Activated CD4-positive, alpha-beta T cell treated with anti-CD3 and anti-CD28 coated beads, Interleukin-2, Interleukin-4, amounts not matched to agents 100 ng/mL and 50 ng/mL, durations not matched to agents 16 hours and 8 hours (primary cell): ENCODE measurements at regions not wholly inside any gene's neighbourhood (a gene's known extent, or its start where the extent isn't known, plus 50 kb on each side); places are given as distances from the start of the nearest gene placed in this dataset.

Source experiments
- DNase-seq: peaks from one replicate; pipeline ENCODE4 v3.0.0-alpha.2; 2020; ENCODE audit warnings: low spot score

DNA sequence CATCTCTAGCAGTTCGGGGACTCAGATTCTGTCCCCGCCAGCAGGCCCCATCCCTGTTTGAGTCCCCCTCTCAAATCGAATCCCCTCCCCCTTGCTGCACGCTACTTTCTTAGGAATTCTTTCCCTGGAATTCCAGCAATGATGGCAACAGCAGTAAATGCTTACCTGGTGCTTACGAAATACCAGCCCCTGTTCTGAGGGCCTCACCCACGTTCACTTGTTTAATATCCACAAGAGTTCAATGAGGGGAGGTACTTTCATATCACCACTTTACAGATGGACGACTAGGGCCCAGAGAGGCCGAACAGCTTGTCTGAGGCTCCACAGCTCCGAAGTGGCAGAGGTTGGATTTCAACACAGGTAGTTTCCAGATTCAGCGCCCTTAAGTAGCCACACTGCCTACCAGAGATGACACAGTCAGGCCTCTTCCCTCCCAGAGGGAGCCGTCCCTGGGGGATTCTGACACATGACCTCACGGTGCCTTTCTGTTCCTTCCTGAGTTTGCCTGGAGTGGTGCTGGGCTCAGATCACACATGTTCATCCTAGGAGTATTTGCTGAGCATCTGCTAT is 120.7 kb upstream of the GSE1 start:
- DNase-seq = no peak

DNA sequence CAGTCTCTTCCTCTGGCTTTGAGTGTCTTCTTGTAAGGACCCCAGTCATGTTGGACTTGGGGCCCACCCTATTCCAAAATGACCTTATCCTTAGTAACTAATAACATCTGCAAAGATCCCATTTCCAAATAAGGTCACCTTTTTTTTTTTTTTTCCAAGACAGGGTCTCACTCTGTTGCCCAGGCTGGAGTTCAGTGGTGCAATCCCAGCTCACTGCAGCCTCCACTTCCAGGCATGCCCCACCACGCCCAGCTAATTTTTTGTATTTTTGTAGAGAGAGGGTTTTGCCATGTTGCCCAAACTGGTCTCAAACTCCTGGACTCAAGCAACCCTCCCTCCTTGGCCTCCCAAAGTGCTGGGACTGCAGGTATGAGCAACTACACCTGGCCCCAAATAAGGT is 118.8 kb upstream of the GSE1 start:
- no peak for DNase-seq

DNA sequence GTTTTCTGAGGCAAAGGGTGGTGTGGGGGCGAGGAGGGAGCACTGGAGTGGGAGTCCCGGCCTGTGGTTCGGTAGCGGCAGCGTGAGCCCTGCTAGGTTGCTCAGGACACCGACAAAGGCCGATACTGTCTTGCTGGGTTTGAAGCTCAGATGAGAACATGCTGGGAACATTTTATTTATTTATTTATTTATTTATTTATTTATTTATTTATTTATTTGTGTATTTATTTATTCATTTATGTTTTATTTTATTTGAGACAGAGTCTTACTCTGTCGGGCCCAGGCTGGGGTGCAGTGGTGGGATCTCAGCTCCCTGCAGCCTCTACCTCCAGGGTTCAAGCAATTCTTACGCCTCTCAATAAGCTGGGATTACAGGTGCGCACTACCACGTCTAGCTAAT is 117.9 kb upstream of the GSE1 start:
- no peak for DNase-seq

DNA sequence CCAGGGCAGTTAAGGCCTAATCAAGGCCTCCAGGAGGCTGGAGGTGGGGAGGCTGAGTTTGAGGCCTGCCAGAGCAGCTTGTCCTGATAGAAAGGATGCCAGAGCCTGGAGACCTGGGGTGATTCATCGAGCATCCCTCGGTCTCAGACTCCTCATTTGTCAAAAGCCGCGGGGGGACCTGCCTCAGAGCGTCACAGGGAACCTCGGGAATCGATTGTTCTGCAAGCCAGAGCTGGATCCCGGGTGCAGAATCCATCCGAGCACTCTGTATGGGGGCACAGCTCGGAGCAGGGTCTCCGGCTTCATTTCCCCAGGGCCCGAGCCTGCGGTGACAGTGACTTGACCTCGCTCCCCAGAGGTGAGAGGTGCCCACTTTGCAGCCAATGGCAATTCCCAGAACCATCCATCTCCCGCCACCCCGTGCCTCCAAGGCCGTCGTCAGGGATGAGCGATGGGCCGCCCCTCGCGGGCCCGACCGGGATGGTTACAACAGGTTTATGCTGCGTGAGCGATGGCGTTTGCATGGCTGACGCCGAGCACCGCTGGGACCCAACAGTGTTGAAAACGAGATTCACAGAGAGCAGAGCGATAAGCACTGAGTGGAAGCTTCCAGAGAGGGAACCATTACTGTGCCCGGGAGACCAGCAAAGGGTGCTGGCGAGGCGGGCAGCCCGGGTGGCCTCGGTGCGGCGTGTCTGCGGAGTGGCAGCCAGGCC is 117.1 kb upstream of the GSE1 start:
- DNase-seq = no peak

DNA sequence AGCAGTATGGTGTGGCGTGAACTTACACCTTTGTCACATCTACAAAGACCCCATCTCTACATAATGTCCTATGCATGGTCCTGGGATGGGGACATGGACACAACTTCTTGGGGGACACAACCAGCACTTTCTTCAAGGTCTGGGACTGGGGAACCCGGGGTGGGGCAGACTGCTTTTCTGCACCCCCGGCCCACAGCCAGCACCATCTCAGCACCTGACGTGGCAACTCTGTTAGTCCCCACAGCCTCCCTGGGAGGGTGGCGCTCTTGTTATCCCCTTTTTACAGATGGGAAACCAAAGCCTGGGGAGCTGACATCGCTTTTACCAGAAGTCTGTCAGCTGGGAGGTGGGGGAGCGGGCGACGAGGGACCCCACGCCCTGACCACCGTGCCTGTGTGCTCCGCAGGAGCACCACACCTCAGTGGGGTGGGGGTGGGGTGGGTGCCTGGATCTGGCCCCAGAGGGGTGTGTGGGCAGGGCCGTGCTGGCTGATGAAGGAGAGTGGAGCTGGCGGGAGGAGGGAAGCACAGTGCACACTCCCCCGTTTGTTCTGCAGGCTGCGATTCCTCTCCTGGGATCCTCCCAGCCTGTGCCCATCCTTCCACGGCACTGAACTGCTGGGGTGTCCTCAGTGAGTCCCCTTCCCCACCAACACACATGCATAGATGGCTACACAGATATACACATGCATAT is 115.4 kb upstream of the GSE1 start:
- DNase-seq = no peak

DNA sequence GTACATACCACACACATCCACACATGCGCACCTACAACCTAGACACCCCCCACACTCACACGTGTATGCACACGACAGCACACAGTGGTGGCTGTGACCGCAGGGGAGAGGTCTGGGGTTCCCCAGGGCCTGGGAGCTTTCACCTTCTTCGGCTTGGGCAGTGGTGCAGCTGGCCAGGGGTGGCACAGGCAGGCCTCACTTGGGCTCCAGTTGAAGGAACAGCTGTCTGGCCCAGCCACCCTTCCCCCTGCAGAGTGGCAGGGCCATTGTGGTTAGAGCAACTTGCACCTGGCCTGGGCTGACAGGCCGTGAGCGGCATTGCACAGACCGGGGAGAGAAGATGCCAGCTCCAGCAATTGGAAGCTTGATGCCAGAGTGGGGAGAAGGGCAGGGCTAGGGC is 114.5 kb upstream of the GSE1 start:
- DNase-seq = no peak

DNA sequence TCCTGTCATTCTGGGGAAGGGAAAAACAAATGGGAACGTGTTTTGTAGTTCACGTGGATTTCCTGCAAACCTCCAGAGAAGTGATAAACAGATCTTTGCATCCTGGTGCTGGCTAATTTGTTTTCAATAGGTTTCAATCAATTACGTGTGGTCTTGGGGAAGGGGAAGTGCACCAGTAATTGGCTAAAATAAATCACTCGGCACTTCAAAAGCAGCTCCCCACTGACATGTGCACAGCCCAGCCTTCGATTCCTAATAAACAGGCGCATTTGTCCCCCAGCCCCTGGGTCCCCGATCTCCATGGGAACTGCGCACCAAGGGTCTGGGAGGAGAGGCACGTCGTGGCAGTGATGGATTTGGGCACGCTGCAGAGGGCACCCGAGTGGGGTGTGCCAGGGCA is 112.9 kb upstream of the GSE1 start:
- no peak for DNase-seq

DNA sequence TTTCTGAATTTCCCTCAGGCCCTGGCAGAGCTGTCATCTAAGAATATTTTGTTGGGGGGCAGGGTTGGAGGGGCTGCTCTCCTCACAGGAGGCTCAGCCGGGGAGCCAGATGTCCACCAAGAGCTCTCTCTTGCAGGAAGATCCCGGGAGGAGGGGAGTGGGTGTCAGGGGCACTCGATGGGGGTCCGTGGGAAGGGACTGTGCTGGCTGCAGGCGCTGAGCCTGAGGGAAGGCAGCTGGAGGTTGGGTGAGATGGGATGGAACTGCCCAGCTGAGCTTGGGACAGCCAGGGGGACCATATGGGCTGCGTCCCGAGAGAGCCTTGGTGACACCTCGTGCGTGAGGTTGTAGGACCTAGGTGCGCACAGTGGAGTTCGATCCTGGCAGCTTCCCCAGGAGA is 111.2 kb upstream of the GSE1 start:
- no peak for DNase-seq

DNA sequence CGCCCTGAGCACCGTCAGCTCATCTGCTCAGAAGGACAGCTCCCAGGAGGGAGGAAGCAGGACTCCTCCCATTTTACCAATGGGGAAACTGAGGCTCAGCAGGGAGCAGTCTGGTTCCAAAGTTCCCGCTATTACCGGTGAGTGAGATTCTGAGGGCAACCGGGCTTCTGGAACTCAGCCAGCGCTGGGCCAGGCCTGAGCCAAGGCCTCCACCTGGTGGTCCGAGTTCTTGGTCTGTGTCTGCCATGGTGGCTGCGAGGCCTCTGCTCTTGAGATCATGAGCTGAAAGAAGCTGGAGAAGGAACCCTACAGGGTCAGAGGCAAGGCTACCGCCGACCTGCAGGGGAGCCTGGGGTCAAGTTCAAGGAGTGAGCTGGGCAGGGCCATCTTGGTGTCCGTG is 110.8 kb upstream of the GSE1 start:
- DNase-seq = no peak

DNA sequence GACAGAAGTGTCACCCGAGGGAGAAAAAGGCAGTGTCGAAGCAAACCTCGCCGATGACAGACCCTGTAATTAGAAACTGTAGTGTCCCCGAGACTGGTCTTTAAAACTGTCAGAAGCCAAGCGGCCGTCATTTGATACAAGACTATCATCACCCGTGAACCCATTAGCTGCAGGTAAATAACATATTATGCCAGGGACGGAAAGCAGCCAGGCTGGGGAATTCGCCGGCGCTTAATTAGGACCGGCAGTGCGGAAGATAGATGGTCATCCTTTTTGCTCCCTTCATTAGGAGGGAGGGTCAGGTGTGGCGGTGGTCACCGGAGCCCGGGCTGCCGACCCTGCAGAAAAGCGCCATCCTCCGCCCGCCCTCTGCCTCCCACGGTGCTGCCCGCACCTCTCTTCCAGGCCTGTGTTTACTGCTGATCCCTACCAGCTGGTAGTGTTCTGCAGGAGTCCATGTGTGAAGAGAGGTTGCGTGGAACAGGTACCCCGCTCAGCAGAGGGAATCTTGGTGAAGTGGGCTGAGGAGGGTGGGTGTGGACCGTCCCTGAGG is 109.4 kb upstream of the GSE1 start:
- DNase-seq = no peak

DNA sequence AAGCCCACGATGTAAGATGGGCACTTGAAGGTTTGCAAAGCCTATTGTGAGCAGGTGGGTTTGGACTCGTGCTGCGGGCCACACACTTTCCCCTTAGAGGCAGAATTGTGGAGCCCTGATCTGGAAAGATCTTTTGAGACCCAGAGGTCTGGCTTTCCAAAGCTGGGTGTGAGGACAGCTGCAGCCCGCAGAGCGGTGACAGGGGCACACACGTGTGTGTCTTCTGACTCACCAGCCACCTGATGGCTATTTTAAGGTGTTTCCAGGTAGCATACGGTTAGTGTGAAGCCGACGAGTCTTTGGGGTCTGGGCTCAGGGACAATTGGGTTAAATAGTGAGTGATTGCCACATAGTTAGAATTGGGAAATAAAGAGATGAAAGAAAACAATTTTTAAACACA is 108.9 kb upstream of the GSE1 start:
- DNase-seq = no peak

DNA sequence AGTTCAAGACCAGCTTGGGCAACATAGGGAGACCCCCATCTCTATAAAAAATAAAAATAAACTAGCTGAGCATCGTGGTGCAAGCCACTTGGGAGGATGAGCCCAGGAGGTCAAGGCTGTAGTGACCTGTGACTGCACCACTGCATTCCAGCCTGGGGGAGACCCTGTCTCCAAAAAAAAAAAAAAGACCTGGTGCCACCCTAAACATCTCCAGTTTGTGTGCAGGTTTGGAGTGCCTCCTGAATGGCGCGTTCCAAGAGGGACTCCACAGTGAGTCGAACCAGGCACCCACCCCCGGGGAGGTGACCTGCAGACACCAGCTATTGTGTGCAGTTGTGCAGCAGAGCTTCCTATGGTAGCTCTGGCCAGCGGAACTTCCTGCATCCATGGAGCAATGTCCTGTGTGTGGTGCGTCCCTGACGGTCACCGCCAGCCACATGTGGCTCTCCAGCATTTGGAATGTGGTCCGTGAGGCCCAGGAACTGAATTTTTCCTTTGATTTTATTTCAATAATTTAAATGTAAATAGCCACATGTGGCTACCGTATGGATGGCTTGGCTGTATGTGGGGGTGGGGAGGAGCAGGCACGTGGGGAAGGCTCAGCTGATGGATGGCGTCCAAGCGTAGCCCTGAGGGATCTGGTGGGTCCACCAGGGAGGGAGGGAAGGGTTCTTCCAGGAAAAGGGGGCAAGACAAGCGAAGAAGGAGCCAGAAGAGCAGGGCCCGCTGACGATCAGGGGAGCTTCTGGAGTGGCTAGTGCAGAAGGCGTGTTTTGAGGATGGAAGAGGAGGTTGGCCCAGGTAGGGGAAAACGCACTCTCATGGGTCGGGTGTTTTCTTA is 107.1 kb upstream of the GSE1 start:
- no peak for DNase-seq

DNA sequence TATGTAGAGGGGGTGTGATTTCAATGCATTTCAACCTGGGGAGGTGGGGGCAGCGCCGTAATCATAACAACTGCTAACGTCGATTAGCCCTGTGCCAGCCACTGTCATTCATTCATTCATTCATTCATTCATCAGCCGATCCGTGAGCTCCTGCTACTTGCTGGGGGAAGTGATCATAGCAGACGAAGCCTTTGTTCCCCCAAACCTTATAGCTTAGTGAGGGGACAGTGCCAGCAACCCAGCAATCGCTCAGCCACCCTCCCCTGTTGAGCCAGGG is 106.5 kb upstream of the GSE1 start:
- DNase-seq = no peak

DNA sequence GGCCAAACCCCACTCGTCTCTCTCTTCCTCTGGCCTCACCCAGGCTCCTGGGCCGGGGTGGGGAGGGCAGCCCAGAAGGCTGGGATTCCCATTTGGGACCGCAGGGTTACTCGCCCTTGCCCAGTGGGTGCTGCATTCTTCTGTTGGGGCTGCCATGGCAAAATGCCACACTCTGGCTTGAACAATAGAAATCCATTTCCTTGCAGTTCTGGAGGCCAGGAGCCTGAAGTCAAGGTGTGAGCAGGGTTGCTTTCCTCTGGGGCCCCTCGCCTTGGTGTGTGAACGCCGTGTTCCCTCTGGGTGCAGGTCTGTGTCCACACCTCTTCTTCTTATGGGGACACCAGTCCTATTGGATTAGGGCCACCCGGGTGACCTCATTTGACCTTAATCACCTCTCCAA is 105.8 kb upstream of the GSE1 start:
- DNase-seq = no peak

DNA sequence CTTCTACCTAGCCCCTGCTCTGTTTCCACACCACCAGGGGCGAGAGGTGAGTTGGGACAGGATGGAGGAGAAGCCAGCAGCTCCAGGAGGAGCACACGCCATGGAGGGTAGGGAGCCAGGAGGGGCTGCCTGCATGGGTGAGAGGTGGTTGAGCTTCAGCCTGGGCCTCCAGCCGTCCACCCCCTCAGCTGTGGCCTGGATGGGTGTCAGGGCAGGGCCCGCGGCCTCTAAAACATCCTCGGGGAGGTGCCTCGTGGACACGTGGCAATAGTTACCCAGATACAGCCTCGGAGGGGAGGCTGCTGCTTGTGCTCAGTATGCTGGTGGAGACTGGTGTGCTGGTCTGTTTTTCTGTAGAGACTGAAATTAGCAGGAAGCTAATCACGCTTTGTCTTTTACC is 104.7 kb upstream of the GSE1 start:
- no peak for DNase-seq

DNA sequence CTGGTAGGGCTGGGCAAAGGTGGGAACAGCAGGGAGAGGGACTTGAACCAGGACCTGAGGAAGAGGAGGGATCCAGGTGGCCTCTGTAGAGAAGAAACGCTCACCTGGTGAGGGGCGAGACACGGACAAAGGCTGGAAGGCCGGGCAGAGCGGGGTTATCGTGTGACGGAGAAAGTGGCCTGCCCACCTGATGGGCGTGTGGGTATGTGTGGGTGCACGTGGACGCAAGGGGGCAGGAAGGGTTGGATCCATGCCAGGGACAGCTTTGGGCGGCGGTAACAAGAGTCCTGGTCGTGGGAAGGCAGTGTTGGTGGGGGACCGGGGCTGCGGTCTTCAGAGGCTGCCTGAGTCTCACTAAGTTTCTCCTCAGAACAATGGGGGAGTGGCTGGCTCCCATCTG is 104.1 kb upstream of the GSE1 start:
- DNase-seq = no peak

DNA sequence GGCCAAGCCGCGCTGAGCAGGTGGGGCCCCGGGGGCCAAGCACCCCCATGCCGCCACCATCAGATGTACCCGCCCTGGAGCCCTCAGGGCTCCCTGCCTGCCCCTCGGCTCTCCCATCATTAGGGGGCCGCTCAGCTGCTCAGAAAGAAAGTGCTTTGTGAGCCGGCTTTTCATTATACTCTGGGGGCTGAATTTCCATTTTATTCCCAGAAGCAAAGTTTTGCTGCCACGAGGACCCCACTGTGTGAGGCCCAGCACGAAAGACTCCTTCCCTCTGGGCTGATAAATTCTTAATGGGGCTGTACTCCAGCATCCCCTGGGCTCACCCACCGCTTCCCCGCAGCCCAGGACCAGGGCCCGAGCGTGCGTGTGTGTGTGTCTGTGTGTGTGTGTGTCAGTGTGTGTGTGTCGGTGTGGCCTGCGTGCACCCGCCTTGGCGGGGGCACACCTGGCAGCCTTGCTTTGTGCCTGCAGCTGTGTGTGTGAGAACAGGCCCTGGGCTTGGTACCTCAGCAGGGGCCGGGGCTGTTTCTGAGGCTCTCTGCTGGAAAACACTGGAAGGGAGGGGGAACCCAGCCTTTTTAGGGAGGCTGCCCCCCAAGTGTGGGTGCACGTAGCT is 103.0 kb upstream of the GSE1 start:
- DNase-seq = no peak

DNA sequence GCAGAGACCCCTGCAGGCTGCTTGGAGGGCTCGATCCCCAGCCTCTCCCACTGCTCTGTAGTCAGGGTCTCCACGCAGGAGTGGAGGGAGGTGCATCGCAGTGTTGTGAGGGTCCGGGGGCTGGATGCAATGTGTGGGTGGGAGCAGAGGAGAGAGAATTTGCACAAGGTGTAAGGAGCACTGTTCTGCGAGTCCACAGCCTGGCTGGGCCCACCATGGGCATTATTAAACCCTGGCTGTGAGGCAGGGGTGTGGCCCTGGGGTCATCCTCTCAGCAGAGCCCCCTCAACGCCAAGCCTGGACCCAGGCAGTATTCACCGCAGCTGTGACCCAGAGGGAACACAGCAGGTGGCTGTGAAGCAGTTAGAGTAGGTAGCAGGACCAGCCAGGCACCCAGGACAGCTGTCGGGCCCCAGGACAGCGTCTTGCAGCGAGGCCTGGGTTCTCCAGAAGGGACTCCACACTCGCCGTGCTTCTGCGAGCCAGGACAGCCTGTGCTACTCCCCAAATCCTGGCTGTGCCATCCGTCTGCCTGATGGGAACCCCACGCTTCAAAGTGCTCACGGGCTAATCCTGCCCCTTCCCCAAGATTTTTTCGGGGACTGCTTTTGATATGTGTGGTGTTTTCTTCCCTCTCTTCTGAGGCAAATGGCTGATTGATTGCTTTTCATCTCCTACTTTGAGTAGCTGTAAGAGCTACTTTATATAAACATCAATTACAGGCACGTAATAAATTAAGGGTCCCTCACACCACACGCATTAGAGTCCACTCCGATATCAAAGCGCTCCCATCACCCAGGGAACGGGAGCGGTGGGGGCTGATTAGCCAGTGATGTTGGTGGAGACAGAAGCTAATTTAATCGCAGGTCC is 100.9 kb upstream of the GSE1 start:
- DNase-seq = no peak

DNA sequence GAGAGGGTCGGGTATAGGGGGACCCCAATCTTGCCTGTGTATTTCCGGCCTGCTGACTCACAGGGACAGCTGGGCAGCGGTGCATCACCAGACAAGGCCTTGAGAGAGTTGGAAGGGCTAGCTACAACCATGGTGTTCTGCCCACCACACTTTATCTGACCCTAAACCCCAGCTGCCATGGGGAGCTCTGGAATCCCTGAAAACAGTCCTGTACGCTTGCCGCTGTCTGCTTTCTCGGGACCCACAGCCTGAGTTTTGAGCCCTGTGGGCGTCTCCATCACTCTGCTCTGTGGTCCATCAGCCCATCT is 100.4 kb upstream of the GSE1 start:
- no peak for DNase-seq

DNA sequence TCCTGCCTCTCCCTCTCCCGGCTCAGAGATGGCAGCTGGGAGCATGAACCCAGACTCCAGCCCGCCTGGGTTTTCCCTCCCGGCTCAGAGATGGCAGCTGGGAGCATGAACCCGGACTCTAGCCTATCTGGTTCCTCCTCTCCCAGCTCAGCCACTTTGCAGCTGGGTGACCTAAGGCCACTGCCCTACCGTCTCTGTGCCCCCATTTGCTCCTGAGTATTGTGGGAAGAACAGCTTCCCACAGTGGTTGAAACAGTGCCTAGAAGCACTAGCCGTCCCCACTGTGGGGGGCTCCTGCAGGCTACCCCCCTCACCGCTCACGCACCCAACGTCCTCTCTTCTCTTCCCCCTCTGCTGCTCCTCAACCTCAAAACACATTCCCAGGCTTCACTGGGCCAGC is 99.9 kb upstream of the GSE1 start:
- no peak for DNase-seq

DNA sequence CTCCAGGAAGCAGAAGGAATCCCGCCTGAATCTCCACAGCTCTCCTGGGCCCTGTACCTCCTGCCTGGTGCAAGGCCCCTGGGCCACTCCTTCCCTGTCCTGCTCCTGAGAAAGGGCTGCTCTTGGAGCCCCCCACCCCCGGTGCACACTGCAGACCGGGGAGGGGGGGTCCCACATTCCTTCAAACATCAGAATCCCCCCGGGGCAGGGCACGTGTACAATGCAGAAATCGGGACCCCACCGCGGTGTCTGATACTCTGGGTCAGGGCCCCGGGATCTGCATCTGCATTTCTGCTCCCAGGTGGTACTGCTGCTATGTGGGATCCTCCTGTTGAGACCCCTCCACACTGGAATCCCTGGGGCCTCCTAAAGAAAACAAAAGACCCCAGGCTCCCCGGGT is 99.5 kb upstream of the GSE1 start:
- no peak for DNase-seq

DNA sequence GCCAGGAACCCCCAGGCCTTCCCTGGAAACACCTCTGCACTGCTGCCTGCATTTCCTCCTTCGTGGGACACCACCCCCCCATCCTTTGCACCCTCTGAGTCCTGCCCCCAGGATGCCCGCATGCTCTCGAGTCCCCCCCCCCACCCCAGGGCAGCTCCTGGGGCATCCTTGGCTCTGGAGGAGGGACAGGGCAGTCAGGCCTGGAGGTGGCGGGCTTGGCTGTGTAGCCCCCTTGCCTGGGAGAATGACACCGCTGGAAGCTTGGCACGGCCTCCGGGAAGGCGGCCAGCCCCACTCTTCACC is 98.9 kb upstream of the GSE1 start:
- DNase-seq = no peak
